ENCODE measurements at regions not wholly inside any gene's neighbourhood (a gene's known extent, or its start where the extent isn't known, plus 50 kb on each side); places are given as distances from the start of the nearest gene placed in this dataset.

DNA sequence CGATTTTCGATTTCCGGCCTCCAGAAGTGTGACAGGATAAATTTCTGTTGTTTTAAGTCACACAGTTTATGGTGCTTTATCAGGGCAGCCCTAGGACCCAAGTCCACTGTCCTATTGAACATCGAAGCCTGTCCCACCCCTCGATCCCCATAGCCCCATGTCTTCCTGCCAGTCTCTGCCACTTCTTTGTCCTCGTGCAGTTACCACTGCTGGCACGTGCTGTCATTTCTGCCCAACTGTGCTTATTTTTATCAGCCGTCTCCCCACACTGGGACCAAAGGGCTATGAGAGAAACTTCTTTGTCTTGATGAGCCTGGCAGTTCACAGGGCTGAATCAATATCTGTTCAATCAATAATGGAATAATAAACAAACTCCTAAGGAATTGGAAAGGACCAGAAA, 146.7 kb downstream of the PSMG1 start:
- TF ChIP-seq, protein P1, sequence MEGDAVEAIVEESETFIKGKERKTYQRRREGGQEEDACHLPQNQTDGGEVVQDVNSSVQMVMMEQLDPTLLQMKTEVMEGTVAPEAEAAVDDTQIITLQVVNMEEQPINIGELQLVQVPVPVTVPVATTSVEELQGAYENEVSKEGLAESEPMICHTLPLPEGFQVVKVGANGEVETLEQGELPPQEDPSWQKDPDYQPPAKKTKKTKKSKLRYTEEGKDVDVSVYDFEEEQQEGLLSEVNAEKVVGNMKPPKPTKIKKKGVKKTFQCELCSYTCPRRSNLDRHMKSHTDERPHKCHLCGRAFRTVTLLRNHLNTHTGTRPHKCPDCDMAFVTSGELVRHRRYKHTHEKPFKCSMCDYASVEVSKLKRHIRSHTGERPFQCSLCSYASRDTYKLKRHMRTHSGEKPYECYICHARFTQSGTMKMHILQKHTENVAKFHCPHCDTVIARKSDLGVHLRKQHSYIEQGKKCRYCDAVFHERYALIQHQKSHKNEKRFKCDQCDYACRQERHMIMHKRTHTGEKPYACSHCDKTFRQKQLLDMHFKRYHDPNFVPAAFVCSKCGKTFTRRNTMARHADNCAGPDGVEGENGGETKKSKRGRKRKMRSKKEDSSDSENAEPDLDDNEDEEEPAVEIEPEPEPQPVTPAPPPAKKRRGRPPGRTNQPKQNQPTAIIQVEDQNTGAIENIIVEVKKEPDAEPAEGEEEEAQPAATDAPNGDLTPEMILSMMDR (IDR thresholded peaks at IDR 0.05; ENCODE audit: unreplicated experiment): no peak
- Mint-ChIP-seq H3K9me3 (ENCODE audit: unreplicated experiment) (no peaks in the 10 kb centered on the region), H3K4me3 (ENCODE audit: unreplicated experiment) (no peak overlapping the region), H3K4me1 (ENCODE audit: unreplicated experiment) (peaks cover 30% of the 10 kb centered on the region), H3K36me3 (ENCODE audit: low read depth, unreplicated experiment) (peaks cover 3% of the 10 kb centered on the region), H3K27me3 (ENCODE audit: unreplicated experiment) (peaks cover 4% of the 10 kb centered on the region), H3K27ac (ENCODE audit: unreplicated experiment) (no peak overlapping the region)
- no peak for DNase-seq (ENCODE audit: low spot score)

DNA sequence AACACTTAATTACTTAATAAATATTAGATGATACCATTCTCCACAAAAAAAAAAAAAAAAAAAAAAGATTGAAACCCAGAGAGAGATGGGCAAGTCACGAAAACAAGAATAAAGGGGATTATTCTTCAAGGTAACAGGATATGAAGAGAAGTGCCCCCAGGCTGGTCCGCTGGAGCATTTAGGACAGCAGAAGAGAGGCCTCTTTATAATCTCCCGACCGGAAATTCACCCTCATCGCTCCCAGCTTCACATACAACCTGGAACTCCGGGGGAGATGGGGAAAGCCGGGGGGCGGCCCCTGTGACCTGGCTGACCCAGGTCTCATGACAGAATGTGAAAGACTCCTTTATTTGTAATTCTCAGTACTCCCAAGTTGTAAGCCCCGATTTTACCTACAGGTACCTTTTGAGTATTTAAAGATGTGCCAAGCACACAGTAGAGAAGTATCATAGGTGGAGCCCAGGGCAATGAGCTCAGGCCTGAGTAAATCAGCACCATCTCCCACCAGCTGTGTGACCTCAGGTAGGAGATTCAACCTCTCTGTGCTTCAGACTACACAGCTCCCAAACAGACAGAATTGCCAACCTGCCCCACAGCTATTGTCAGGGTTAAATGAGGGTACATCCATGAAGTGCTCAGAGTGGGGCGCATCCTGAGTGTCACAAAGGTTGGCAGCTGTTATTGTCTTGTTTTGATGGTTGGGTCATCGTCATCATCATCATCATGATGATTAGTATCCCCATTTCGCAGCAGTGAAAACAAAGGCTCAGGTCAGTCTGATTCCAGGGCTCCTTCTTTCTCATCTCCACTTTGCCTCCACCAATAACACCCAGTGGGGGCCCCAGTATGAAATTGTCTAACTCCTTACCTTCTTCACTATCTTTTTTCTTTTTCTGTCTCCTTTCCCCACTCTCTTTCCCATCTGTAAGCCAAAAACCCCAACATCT, 148.4 kb downstream of the PSMG1 start:
- Mint-ChIP-seq H3K27ac (ENCODE audit: unreplicated experiment) (no peak overlapping the region), H3K4me1 (ENCODE audit: unreplicated experiment) (peaks cover 18% of the 10 kb centered on the region), H3K9me3 (ENCODE audit: unreplicated experiment) (no peaks in the 10 kb centered on the region)

DNA sequence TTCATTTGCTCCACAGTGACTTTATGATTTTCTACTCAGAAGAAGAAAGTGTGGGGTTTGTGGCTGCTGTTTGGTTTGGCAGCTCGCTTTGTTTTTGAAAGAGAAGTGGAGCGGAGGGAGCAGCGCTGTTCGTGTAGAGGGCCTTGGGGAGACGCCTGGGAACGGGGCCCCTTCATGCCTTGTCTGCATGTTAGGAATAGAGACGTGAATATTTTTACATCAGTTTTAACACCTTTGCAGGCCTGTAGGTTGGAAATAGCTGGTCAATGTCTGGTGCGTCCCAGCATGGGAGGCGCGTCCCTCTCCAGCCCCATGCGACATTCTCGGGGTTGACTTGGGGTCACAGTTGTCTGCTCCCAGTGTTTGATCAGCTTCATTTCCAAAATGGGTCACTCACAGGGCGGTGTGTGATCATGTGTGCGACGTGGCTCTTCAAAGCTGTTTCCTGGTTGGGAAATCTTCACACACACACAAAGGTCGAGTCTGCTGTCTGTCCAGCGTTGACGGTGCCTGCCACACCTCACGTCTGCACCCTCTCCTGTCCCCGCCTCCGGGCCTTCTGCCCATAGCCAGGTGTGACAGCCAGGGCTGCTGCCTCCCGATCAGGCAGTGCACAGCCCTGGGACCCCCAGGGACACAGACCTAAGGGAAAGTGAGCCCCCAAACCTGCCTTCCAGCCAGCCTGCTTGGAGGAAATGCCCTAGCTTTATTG, 149.2 kb downstream of the PSMG1 start:
- TF ChIP-seq, protein P1 (IDR thresholded peaks at IDR 0.05; ENCODE audit: unreplicated experiment): no peak
- Mint-ChIP-seq H3K4me1 (ENCODE audit: unreplicated experiment) (peaks cover 19% of the 10 kb centered on the region), H3K4me3 (ENCODE audit: unreplicated experiment) (no peak overlapping the region), H3K27ac (ENCODE audit: unreplicated experiment) (no peak overlapping the region), H3K36me3 (ENCODE audit: low read depth, unreplicated experiment) (peaks cover 3% of the 10 kb centered on the region), H3K9me3 (ENCODE audit: unreplicated experiment) (no peaks in the 10 kb centered on the region), H3K27me3 (ENCODE audit: unreplicated experiment) (peaks cover 10% of the 10 kb centered on the region)
- no peak for DNase-seq (ENCODE audit: low spot score)

More for the DNA sequence above, 148.4 kb downstream of the PSMG1 start:
- peaks cover 3% of the 10 kb centered on the region for H3K36me3 Mint-ChIP-seq (ENCODE audit: low read depth, unreplicated experiment)
- no peak overlapping the region for H3K4me3 Mint-ChIP-seq (ENCODE audit: unreplicated experiment)
- TF ChIP-seq, protein P1 (IDR thresholded peaks at IDR 0.05; ENCODE audit: unreplicated experiment): no peak
- no peak for DNase-seq (ENCODE audit: low spot score)
- H3K27me3 Mint-ChIP-seq (ENCODE audit: unreplicated experiment): peaks cover 10% of the 10 kb centered on the region

DNA sequence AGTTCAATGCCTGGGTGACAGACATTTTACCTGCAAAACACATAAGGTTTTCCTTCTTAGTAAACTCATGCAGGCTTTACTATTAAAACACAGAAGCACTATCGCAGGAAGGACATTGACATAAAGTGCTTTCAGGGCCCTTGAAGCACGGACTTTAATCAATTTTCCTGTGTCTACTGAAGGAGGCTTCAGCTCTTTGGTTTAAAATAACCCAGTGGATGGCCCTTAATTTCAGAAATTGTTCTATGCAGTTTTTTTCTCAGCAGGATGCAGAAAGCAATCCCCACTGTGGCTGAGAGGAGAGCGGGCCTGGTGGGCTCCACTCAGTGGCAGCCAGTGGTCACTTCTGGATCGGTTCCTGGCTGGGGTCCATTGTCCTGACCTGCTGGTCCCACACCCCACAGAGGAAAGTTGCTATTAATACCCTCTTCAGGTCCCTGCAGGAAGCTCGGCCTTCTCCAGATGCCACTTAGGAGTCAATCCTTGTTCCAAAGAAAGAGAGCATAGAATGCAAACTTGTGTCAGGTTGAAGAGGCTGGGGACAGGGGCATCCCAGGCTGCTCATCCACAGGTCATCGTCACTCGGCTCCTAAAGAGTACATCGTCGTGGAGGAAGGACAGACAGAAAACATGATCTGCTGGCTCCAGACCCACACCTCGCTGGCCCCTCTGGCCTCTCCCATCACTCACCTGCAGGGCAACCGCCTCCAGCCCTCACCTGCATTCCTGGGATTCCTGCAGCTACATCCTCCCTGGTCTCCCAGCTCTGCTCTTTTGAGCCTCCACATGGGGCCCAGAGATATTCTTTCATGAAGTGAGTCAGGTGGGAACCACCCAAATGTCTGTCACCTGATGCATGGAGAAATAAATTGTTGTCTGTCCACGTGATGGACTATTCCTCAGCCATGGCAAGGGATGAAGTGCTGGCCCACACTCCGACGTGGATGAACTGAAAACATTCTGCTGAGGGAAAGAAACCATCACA, 153.1 kb downstream of the PSMG1 start:
- Mint-ChIP-seq H3K36me3 (ENCODE audit: low read depth, unreplicated experiment) (no peaks in the 10 kb centered on the region), H3K9me3 (ENCODE audit: unreplicated experiment) (no peaks in the 10 kb centered on the region), H3K27ac (ENCODE audit: unreplicated experiment) (no peak overlapping the region), H3K4me3 (ENCODE audit: unreplicated experiment) (no peak overlapping the region), H3K27me3 (ENCODE audit: unreplicated experiment) (peaks cover 12% of the 10 kb centered on the region), H3K4me1 (ENCODE audit: unreplicated experiment) (peaks cover 15% of the 10 kb centered on the region)
- TF ChIP-seq, protein P1 (IDR thresholded peaks at IDR 0.05; ENCODE audit: unreplicated experiment): no peak
- no peak for DNase-seq (ENCODE audit: low spot score)
